HUES48 (cell line): ENCODE measurements at regions not wholly inside any gene's neighbourhood (a gene's known extent, or its start where the extent isn't known, plus 50 kb on each side); places are given as distances from the start of the nearest gene placed in this dataset.
"Not testable (repeated sequence)": the region's sequence is repeated elsewhere in the genome, so short reads cannot be mapped to it uniquely, and the experiment has no call there.

Source experiments
- H3K27ac ChIP-seq: one replicate; pipeline ENCODE4 v1.7.0; 2013; ENCODE audit warnings: low read depth, low read length, inconsistent platforms
- H3K27me3 ChIP-seq: 2 replicates; pipeline ENCODE4 v1.6.1; 2013; ENCODE audit warnings: mild to moderate bottlenecking, low read length; ENCODE audit not compliant: control insufficient read depth, insufficient read depth
- H3K36me3 ChIP-seq: 2 replicates; pipeline ENCODE4 v1.6.1; 2013; ENCODE audit warnings: low read length; ENCODE audit not compliant: control insufficient read depth, insufficient read depth
- H3K4me1 ChIP-seq: 2 replicates; pipeline ENCODE4 v1.6.1; 2013; ENCODE audit warnings: mild to moderate bottlenecking, low read length; ENCODE audit not compliant: control insufficient read depth, insufficient read depth
- H3K4me3 ChIP-seq: 2 replicates; pipeline ENCODE4 v1.5.1; 2013; ENCODE audit warnings: mild to moderate bottlenecking, low read depth, low read length
- H3K9ac ChIP-seq: 2 replicates; pipeline ENCODE4 v1.6.1; 2013; ENCODE audit warnings: mild to moderate bottlenecking, low read depth, low read length, moderate library complexity
- H3K9me3 ChIP-seq: 2 replicates; pipeline ENCODE4 v1.6.1; 2013; ENCODE audit warnings: low read length; ENCODE audit not compliant: control insufficient read depth, insufficient read depth

DNA sequence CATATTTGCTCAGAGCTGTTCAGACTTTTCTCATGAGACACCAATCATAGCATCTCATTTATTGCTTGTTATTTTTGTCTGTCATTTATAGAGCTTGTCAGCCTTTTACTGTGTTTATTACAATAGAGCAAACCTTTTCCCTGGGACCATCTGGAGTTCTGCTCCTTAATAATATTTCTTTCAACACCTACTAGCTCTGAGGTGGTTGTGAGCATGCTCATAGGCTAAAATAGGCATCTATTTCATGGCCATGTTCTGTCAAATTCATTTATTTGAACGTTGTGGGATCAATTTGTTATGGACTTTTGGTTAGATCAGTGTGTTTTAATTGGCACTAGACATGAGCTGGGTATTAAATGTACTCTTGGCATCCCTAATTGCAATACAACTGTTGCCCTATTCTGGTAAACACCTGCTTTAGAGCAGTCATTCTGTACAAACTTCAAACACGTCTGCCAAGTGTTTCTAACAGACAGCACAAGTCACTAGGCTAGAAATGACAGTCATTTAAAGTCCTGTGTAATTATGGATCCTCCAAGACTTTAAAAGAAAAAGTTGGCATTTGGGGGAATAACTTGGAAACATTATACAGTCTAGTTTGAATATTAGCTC, 766.3 kb downstream of the ZNF385D start:
- no peak overlapping the region for H3K9ac ChIP-seq
- H3K9me3 ChIP-seq, result no peaks in the 10 kb centered on the region
- no peaks in the 10 kb centered on the region for H3K27me3 ChIP-seq
- no peak overlapping the region for H3K4me3 ChIP-seq
- no peak overlapping the region for H3K27ac ChIP-seq
- no peaks in the 10 kb centered on the region for H3K36me3 ChIP-seq
- peaks cover 5% of the 10 kb centered on the region; the same call in 1 of the 2 replicates for H3K4me1 ChIP-seq

DNA sequence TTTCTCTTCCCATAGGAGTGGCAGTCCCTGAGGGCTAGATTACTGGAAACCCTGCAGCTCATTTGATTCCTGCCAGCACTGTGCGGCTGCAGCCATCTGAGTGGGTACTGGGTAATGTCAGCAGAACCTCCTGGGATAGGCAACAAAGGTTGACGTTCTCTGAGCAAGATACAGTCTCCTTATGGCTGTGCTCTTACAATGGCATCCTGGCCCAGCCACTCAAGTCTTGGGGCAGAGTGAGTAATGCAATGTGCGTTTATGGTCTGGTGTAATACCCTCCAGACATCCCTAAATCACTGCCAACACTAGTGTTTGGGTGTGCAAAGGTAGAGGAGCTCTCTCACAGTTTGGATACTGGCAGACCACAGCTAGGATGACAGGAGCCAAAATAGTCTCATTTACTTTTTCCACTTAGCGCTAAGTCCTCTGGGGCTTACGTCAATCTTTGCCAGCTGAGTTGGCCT, 775.8 kb downstream of the ZNF385D start:
- Histone ChIP-seq H3K27me3 (no peaks in the 10 kb centered on the region), H3K36me3 (no peaks in the 10 kb centered on the region), H3K4me1 (peaks cover 40% of the 10 kb centered on the region), H3K4me3 (no peak overlapping the region), H3K9me3 (no peaks in the 10 kb centered on the region), H3K27ac (no peak overlapping the region), H3K9ac (no peak overlapping the region)

DNA sequence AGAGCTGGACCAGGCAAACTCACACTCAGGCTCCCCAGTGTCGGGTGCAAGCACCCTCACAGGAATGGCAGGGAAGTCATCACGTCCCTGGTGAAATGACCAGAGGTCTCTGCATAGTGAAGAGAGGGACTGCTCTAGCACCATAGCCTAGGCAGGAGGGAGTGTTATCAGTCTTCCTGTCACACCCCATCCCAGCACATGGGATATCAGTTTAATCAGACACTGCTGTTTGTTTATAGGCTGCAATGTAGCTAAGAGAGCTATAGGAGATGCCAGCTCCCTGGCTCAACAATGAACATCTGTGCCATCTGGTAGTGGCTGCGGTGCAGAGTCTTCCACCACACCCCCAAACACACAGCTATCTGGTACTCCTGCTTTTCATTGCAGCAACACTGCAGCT, 776.6 kb downstream of the ZNF385D start:
- Histone ChIP-seq H3K9me3 (no peaks in the 10 kb centered on the region), H3K4me3 (no peak overlapping the region), H3K36me3 (no peaks in the 10 kb centered on the region), H3K9ac (no peak overlapping the region), H3K27me3 (no peaks in the 10 kb centered on the region), H3K27ac (no peak overlapping the region), H3K4me1 (peaks cover 34% of the 10 kb centered on the region)

DNA sequence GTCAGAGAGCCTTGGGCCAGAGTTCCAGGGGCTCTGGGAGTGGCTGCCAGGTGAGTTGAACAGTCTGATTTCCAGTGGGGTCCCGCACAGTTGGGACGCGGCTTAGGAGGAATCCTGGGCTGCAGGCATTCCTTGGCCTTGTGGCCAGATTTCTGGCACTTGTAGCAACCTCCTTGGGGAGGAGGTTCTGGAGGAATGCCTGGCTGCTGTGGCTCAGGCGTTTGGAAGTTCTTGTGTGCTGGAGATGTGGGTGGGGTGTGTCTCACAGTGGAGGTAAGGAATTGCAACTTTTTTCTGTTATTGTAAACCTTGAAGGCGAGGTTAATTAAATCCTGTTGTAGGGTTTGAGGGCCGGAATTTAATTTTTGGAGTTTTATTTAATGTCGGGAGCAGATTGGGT, 780.2 kb downstream of the ZNF385D start:
- not testable (repeated sequence) for H3K27ac ChIP-seq, H3K36me3 ChIP-seq, H3K9ac ChIP-seq, H3K4me3 ChIP-seq, H3K9me3 ChIP-seq, H3K27me3 ChIP-seq, H3K4me1 ChIP-seq

DNA sequence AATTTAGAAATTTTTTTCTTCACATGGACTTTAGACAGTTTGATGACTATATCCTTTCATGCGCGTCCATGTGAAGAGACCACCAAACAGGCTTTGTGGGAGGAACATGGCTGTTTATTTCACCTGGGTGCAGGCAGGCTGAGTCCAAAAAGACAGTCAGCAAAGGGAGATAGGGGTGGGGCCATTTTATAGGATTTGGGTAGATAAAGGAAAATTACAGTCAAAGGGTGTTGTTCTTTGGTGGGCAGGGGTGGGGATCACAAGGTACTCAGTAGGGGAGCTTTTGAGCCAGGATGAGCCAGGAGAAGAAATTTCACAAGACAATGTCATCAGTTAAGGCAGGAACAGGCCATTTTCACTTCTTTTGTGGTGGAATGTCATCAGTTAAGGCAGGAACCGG, 781.5 kb upstream of the SGO1 start:
- not testable (repeated sequence) for H3K4me1 ChIP-seq, H3K36me3 ChIP-seq, H3K27ac ChIP-seq

DNA sequence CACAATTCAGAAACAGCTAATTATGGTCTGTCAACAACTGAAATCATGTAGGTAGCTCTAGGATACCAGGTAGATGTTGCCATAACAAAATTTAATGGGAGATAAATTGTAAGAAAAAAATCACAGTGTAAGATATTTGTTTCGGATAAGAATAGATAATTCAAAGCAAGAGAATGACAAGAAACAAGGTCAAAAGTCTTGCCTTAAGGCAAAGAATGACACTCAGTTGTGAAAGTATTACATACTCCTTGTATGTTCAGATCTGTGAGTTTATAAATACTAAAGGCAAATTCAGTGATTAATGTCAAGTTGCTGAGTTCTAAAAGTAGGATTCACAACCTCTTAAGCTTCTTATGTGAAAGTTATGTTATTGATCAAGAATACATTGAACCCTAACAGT, 772.2 kb upstream of the SGO1 start:
- Histone ChIP-seq H3K4me1 (peaks cover 10% of the 10 kb centered on the region), H3K4me3 (no peak overlapping the region), H3K36me3 (no peaks in the 10 kb centered on the region), H3K27ac (no peak overlapping the region), H3K27me3 (no peaks in the 10 kb centered on the region), H3K9me3 (no peaks in the 10 kb centered on the region), H3K9ac (no peak overlapping the region)

More for the DNA sequence above, 781.5 kb upstream of the SGO1 start:
- H3K4me3 ChIP-seq, H3K9me3 ChIP-seq, H3K9ac ChIP-seq, H3K27me3 ChIP-seq: not testable (repeated sequence)

DNA sequence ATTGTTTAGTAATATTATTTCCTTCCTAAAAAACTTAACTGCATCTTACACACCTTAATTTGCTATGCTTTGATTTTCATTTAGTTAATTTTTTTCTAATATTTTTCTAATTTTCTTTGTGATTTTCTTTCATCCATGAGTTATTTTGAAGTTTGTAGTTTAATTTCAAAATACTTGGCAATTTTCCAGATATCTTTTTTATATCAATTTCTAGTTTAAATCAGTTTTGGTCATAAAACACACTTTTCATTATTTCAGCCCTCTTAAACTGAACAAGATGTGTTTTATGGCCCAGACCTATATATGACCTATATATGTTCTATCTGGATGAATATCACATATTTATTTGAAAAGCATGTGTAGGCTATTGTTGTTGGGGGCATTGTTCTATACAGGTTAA, 759.9 kb upstream of the SGO1 start:
- no peak overlapping the region for H3K4me3 ChIP-seq
- H3K9me3 ChIP-seq, result no peaks in the 10 kb centered on the region
- H3K4me1 ChIP-seq, result no peaks in the 10 kb centered on the region
- H3K36me3 ChIP-seq, result no peaks in the 10 kb centered on the region
- H3K27me3 ChIP-seq, result no peaks in the 10 kb centered on the region
- H3K27ac ChIP-seq, result no peak overlapping the region
- H3K9ac ChIP-seq, result no peak overlapping the region

DNA sequence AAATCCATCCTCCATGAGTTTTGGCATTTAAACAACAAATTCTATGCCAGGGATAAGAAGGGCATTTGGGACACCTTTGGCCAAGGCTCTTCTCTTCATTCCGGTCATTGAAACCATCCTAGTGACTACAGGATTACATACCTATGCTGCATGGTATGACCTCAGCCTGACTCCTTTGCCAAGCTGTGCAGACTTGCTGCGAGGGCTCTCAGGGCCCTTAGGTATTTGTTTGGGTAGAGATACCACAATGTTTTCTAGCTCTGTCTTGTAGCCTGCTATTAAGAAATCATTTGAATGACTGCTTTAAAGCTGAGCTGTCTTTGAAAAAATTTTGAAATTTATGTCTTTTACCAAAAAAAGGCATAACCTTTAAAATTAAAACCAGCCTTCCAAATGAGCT, 749.8 kb upstream of the SGO1 start:
- no peaks in the 10 kb centered on the region for H3K27me3 ChIP-seq
- H3K27ac ChIP-seq, result no peak overlapping the region
- H3K9me3 ChIP-seq, result no peaks in the 10 kb centered on the region
- H3K4me1 ChIP-seq, result no peaks in the 10 kb centered on the region
- H3K9ac ChIP-seq, result no peak overlapping the region
- H3K36me3 ChIP-seq, result no peaks in the 10 kb centered on the region
- no peak overlapping the region for H3K4me3 ChIP-seq

DNA sequence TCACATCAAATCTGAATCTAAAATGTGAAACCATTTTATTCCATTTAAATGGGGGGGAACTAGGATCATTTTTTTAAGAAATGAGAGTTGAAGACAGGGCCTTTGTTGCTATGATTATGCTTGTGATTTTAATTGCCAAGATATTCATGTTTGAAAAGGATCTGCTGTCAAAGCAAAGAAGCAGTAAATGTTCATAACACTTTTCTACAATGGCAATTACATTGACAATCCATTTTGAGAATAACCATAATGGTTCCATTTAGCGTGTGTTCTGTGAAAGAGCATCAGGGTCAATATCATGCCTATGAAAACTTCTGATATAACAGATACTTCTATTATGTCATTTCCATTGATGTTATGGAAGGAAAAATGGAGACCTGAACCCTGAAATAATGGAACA, 745.8 kb upstream of the SGO1 start:
- Histone ChIP-seq H3K9ac (no peak overlapping the region), H3K4me1 (no peaks in the 10 kb centered on the region), H3K9me3 (no peaks in the 10 kb centered on the region), H3K4me3 (no peak overlapping the region), H3K27ac (no peak overlapping the region), H3K36me3 (no peaks in the 10 kb centered on the region), H3K27me3 (no peaks in the 10 kb centered on the region)

DNA sequence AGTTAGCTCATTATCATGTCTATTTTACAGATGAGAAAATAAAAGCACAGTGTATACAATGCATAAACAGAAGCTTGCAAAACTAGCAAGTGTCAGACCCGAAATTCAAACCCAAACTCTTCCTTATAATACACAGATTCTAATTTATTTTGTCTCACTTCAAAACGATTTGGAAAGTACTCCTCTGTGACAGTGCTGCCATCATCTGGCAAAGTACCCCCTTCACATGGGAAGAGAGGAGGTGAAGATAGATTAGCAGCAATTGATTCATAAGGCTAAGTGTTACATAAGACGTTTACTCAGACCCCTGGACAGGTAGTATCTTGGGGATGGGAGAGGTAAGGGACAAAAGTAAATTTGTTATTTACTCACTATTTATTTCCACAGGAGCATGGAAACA, 744.0 kb upstream of the SGO1 start:
- Histone ChIP-seq H3K36me3 (no peaks in the 10 kb centered on the region), H3K27ac (no peak overlapping the region), H3K4me3 (no peak overlapping the region), H3K4me1 (no peaks in the 10 kb centered on the region), H3K9me3 (no peaks in the 10 kb centered on the region), H3K27me3 (no peaks in the 10 kb centered on the region), H3K9ac (no peak overlapping the region)

DNA sequence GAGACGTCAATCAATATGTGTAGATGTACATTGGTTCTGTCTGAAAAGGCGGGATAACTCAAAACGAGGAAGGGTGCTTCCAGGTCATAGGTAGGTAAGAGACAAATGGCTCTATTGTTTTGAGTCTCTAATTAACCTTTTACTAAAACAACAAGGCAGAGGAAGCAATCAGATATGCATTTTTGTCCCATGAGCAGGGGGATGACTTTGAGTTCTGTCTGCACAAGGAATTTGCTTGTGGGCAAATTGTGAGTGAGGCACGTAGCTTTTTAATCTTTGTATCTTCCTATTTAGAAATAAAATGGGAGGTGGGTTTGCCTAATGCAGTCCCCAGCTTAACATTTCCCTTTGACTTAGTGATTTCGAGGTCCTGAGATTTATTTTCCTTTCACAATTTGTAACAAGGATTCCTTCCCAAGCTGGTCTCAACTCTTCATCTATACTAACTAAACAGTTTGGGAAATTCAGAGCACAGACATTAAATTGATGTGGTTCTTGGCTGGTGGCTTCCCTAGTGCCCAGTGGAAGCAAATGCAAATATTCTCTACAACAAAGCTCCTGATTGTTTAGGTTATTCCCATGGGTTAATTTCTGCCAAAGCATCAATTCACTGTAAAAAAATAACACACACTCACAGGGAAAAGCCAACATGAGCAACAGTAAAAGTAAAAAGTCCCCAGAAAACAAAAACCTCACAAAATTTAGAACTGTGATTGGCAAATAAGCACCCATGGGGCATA, 738.8 kb upstream of the SGO1 start:
- no peaks in the 10 kb centered on the region for H3K27me3 ChIP-seq
- no peak overlapping the region for H3K27ac ChIP-seq
- H3K4me3 ChIP-seq, result no peak overlapping the region
- H3K9me3 ChIP-seq, result no peaks in the 10 kb centered on the region
- no peaks in the 10 kb centered on the region for H3K36me3 ChIP-seq
- peaks cover 5% of the 10 kb centered on the region; the same call in 1 of the 2 replicates for H3K4me1 ChIP-seq
- no peak overlapping the region for H3K9ac ChIP-seq
